CD14-positive monocyte (primary cell): ENCODE measurements at regions not wholly inside any gene's neighbourhood (a gene's known extent, or its start where the extent isn't known, plus 50 kb on each side); places are given as distances from the start of the nearest gene placed in this dataset.

Experiments
- DNase-seq, 3 donors: peaks; one replicate each; pipeline ENCODE4 v3.0.0-alpha.2; 2011 to 2022
- H2AFZ ChIP-seq: 2 replicates; pipeline ENCODE4 v1.6.0; 2012; ENCODE audit warnings: mild to moderate bottlenecking, low read depth, low read length, inconsistent platforms; ENCODE audit not compliant: insufficient read depth, poor library complexity, severe bottlenecking
- H3K27ac ChIP-seq, 2 donors: 1 replicate in 1 of 2; 2 replicates in 1 of 2; pipeline ENCODE4 v1.5.1; 2012 to 2013; ENCODE audit warnings: low read length in 2 of 2, control low read depth in 1 of 2, inconsistent platforms in 1 of 2, low read depth in 1 of 2, mild to moderate bottlenecking in 1 of 2
- H3K27me3 ChIP-seq, 2 donors: one replicate each; pipeline versions ENCODE4 v1.6.0 to v1.6.1; 2011 to 2013; ENCODE audit warnings: low read length in 2 of 2; ENCODE audit not compliant: control insufficient read depth in 2 of 2, insufficient read depth in 2 of 2
- H3K36me3 ChIP-seq, 2 donors: replicated peaks in 1 of 2; 1 replicate in 1 of 2; 2 replicates in 1 of 2; pipeline versions ENCODE4 v1.5.1 to v1.6.1; 2012 to 2013; ENCODE audit warnings: low read length in 2 of 2, control low read depth in 1 of 2, inconsistent platforms in 1 of 2, mild to moderate bottlenecking in 1 of 2; ENCODE audit not compliant: insufficient read depth in 2 of 2, control insufficient read depth in 1 of 2
- H3K4me1 ChIP-seq, 2 donors: 1 replicate in 1 of 2; 2 replicates in 1 of 2; pipeline versions ENCODE4 v1.5.1 to v1.6.1; 2012 to 2013; ENCODE audit warnings: low read length in 2 of 2, control low read depth in 1 of 2, inconsistent platforms in 1 of 2, mild to moderate bottlenecking in 1 of 2, moderate library complexity in 1 of 2; ENCODE audit not compliant: insufficient read depth in 2 of 2, control insufficient read depth in 1 of 2
- H3K4me2 ChIP-seq: replicated peaks from 2 replicates; pipeline ENCODE3; 2012; ENCODE audit warnings: low read length, moderate library complexity, mild to moderate bottlenecking; ENCODE audit not compliant: poor library complexity, severe bottlenecking; ENCODE audit errors: extremely low read depth
- H3K4me3 ChIP-seq, 3 experiments: fragments of 200-600 bp in 1 of 3; sonication (generic) in 1 of 3; replicated peaks in 1 of 3; 1 replicate in 2 of 3; 2 replicates in 1 of 3; pipeline ENCODE4 v1.5.1; 2011 to 2013; ENCODE audit warnings: low read length in 3 of 3, mild to moderate bottlenecking in 3 of 3, control low read depth in 2 of 3, low read depth in 2 of 3, inconsistent platforms in 1 of 3, moderate library complexity in 1 of 3
- H3K79me2 ChIP-seq: 2 replicates; pipeline ENCODE4 v1.6.0; 2012; ENCODE audit warnings: mild to moderate bottlenecking, control low read depth, inconsistent platforms, low read length, moderate library complexity; ENCODE audit not compliant: insufficient read depth
- H3K9ac ChIP-seq: 2 replicates; pipeline ENCODE4 v1.6.0; 2017; ENCODE audit warnings: low read length, mild to moderate bottlenecking; ENCODE audit not compliant: insufficient read depth, poor library complexity, severe bottlenecking
- H3K9me3 ChIP-seq, 2 donors: replicated peaks in 1 of 2; 1 replicate in 1 of 2; 2 replicates in 1 of 2; pipeline versions ENCODE4 v1.5.1 to v1.6.1; 2012 to 2013; ENCODE audit warnings: low read length in 2 of 2, control low read depth in 1 of 2; ENCODE audit not compliant: control insufficient read depth in 1 of 2, insufficient read depth in 1 of 2
- H4K20me1 ChIP-seq: 2 replicates; pipeline ENCODE4 v1.6.0; 2012; ENCODE audit warnings: mild to moderate bottlenecking, low read length, control low read depth, moderate library complexity; ENCODE audit not compliant: insufficient read depth
- H3K27ac Mint-ChIP-seq, 7 donors: one replicate each; pipeline ENCODE4 v1.8.0; 2020; ENCODE audit warnings: mild to moderate bottlenecking in 7 of 7, mixed read lengths in 7 of 7, moderate library complexity in 6 of 7, inconsistent platforms in 2 of 7
- H3K27me3 Mint-ChIP-seq, 3 donors: one replicate each; pipeline ENCODE4 v1.8.0; 2021 to 2022; ENCODE audit warnings: low read depth in 3 of 3, mild to moderate bottlenecking in 3 of 3, mixed read lengths in 3 of 3, moderate library complexity in 3 of 3, inconsistent platforms in 1 of 3
- H3K36me3 Mint-ChIP-seq, 2 donors: one replicate each; pipeline ENCODE4 v1.8.0; 2020; ENCODE audit warnings: mixed read lengths in 2 of 2, inconsistent platforms in 1 of 2, mild to moderate bottlenecking in 1 of 2
- H3K4me1 Mint-ChIP-seq: one replicate; pipeline ENCODE4 v1.8.0; 2020; ENCODE audit warnings: mild to moderate bottlenecking, mixed read lengths
- H3K4me3 Mint-ChIP-seq, 2 donors: one replicate each; pipeline ENCODE4 v1.8.0; 2020; ENCODE audit warnings: mild to moderate bottlenecking in 2 of 2, mixed read lengths in 2 of 2, moderate library complexity in 1 of 2
- H3K9me3 Mint-ChIP-seq, 7 donors: one replicate each; pipeline ENCODE4 v1.8.0; 2020 to 2022; ENCODE audit warnings: mixed read lengths in 7 of 7, mild to moderate bottlenecking in 6 of 7, moderate library complexity in 6 of 7, inconsistent platforms in 2 of 7
- CTCF ChIP-seq: fragments of 200-600 bp; IDR thresholded peaks from one replicate; pipeline ENCODE4 v1.8.0; 2022; ENCODE audit warnings: antibody characterized with exemption, mild to moderate bottlenecking
- WGBS: methylation state at CpG from one replicate; pipeline ENCODE4 v1.1.5; 2013; ENCODE audit warnings: missing lambda C conversion rate; ENCODE audit not compliant: insufficient coverage; 5-methylcytosine and 5-hydroxymethylcytosine counted together
- intact Hi-C, 2 donors: fragments of 100-400 bp; cut with micrococcal nuclease; formaldehyde crosslinking; loops; one replicate each; pipeline versions ENCODE4 v1.15.0 to v1.15.1; 2023

DNA sequence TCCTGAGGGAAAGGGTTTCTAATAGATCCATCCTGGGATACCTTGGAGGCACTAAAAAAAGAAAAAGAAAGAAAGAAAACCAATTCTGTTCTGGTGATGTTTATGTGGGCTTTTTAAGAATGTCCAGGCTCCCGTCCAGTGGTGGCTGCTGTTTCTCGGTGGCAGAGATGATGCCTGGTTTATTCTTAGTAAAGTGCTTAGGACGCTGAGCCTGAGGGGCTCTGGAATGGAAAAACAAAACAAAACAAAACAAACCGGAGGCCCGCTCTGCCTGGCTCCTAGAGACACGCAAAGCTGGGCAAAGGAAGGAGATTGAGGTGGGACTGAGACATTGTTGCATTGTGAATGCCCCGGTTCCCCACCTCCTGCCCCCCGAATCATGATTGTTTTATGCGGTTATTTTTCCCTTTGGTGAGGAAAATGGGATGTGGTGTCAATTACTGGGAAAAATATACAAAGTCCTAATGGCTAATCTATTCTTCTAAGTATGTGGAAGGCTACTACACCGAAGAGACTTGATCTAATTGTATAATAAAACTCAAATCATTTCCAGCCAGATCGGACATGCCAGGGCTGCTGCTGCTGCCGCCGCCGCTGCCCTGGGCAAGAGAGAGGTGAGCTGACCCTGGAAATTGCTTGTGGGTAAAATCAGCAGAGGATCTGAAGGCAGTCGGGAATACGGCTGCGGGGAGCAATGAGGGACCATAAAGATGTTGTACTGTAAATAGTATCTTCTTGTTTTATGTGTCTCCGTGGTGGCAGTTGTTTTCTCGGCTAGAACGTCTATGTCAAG lies 644.9 kb downstream of the CCDC171 start:
- Mint-ChIP-seq H3K9me3 (peaks cover 0 to 12% (median 1%) of the 10 kb centered on the region in 7 donors), H3K27me3 (peaks cover 0 to 3% (median 3%) of the 10 kb centered on the region in 3 donors), H3K4me1 (no peaks in the 10 kb centered on the region), H3K36me3 (no peaks in the 10 kb centered on the region), H3K27ac (peak overlapping the region in 1 of 7 donors; percentile 69), H3K4me3 (no peak overlapping the region)
- no peak for TF ChIP-seq CTCF
- DNase-seq, result no peak
- Histone ChIP-seq H3K4me3 (no peak overlapping the region), H3K9ac (no peak overlapping the region), H3K9me3 (no peaks in the 10 kb centered on the region), H3K4me1 (no peaks in the 10 kb centered on the region), H3K27me3 (no peaks in the 10 kb centered on the region), H3K4me2 (no peak overlapping the region), H3K36me3 (no peaks in the 10 kb centered on the region), H4K20me1 (no peaks in the 10 kb centered on the region), H3K27ac (no peak overlapping the region), H2AFZ (no peak overlapping the region), H3K79me2 (no peaks in the 10 kb centered on the region)
- 96% methylated on average over 10 of the region's 20 CpGs for WGBS
- intact Hi-C loops, result no loop called here

GRCh38 chr9:16198996-16199395 lies 646.2 kb downstream of the CCDC171 start:
- DNase-seq, result no peak
- Histone ChIP-seq H4K20me1 (no peaks in the 10 kb centered on the region), H3K4me3 (no peak overlapping the region), H3K9ac (no peak overlapping the region), H3K27ac (no peak overlapping the region), H3K27me3 (no peaks in the 10 kb centered on the region), H2AFZ (no peak overlapping the region), H3K79me2 (no peaks in the 10 kb centered on the region), H3K36me3 (no peaks in the 10 kb centered on the region), H3K9me3 (no peaks in the 10 kb centered on the region), H3K4me1 (no peaks in the 10 kb centered on the region), H3K4me2 (no peak overlapping the region)
- Mint-ChIP-seq H3K27ac (no peak overlapping the region), H3K4me3 (no peak overlapping the region), H3K36me3 (no peaks in the 10 kb centered on the region), H3K27me3 (peaks cover 0 to 3% (median 3%) of the 10 kb centered on the region in 3 donors), H3K4me1 (no peaks in the 10 kb centered on the region), H3K9me3 (peaks cover 0 to 13% (median 1%) of the 10 kb centered on the region in 7 donors)
- no peak for TF ChIP-seq CTCF
- no CpG with 5 or more reads among the region's 6 CpGs for WGBS
- intact Hi-C loops, result no loop called here
